Heart right ventricle (tissue), 16 donors: ENCODE measurements at regions not wholly inside any gene's neighbourhood (a gene's known extent, or its start where the extent isn't known, plus 50 kb on each side); places are given as distances from the start of the nearest gene placed in this dataset.
A peak's percentile ranks its signal among the peaks of the same experiment; 100 is the strongest.

Experiments
- ATAC-seq, 8 donors: fragments of 200-7000 bp; cut with Tn5 transposase; one replicate each; pipeline ENCODE4 v1.9.1; 2020; ENCODE audit warnings: mild to moderate bottlenecking in 8 of 8, moderate library complexity in 8 of 8, moderate number of reproducible peaks in 1 of 8
- DNase-seq, 2 donors: peaks; one replicate each; pipeline ENCODE4 v3.0.0-alpha.2; 2020
- H3K27ac ChIP-seq, 10 donors: fragments of 200-600 bp; sonication (generic) in 2 of 10; one replicate each; pipeline versions ENCODE4 v1.5.0 to v1.8.0; 2020 to 2022; ENCODE audit warnings: mild to moderate bottlenecking in 3 of 10
- H3K27me3 ChIP-seq, 7 donors: fragments of 200-600 bp; one replicate each; pipeline ENCODE4 v1.8.0; 2021 to 2022; ENCODE audit warnings: mild to moderate bottlenecking in 2 of 7
- H3K36me3 ChIP-seq, 9 donors: fragments of 200-600 bp; sonication (generic) in 1 of 9; one replicate each; pipeline versions ENCODE4 v1.5.0 to v1.8.0; 2020 to 2022; ENCODE audit warnings: mild to moderate bottlenecking in 2 of 9
- H3K4me1 ChIP-seq, 9 donors: fragments of 200-600 bp; sonication (generic) in 1 of 9; one replicate each; pipeline versions ENCODE4 v1.5.0 to v1.8.0; 2020 to 2022; ENCODE audit warnings: mild to moderate bottlenecking in 4 of 9
- H3K4me3 ChIP-seq, 10 donors: fragments of 200-600 bp; sonication (generic) in 2 of 10; one replicate each; pipeline versions ENCODE4 v1.5.0 to v1.8.0; 2020 to 2022; ENCODE audit warnings: mild to moderate bottlenecking in 7 of 10, moderate library complexity in 2 of 10
- H3K9me3 ChIP-seq, 11 donors: fragments of 200-600 bp in 10 of 11; sonication (generic) in 2 of 11; one replicate each; pipeline versions ENCODE4 v1.5.0 to v1.8.0; 2013 to 2022; ENCODE audit warnings: mild to moderate bottlenecking in 2 of 11, control low read depth in 1 of 11, moderate library complexity in 1 of 11
- WGBS, 2 donors: extraction: QIAGEN DNeasy Blood & Tissue Kit; methylation state at CpG; one replicate each; pipeline ENCODE4 v1.1.7; 2013; ENCODE audit warnings: inconsistent platforms in 1 of 2; 5-methylcytosine and 5-hydroxymethylcytosine counted together
- intact Hi-C, 10 donors: fragments of 100-400 bp; cut with DNase I; formaldehyde crosslinking; loops; one replicate each; pipeline versions ENCODE4 v1.11.1 to v1.14.2; 2022
- TF ChIP-seq, protein P1 (sequence below), 9 donors: fragments of 200-600 bp; sonication (generic) in 2 of 9; IDR thresholded peaks; one replicate each; pipeline versions ENCODE4 v1.5.0 to v1.8.0; 2021 to 2022; ENCODE audit warnings: antibody characterized with exemption in 9 of 9, mild to moderate bottlenecking in 5 of 9, moderate library complexity in 1 of 9
- donor health status: Arrhythmogenic right ventricular cardiomyopathy.
- donor health status: ischemic (EF 13 %, LVEDD 7.1; RV severe dilation, severe dysfunction).
- donor health status: healthy with polysubstance abuse.
- donor health status: DM: no; HTN: yes; CAD: no.
- donor health status: DM: no; HTN: no; CAD: no.
- donor health status: ischemic (EF 25% LVEDD 6.9; RV normal size, moderate dysfunction).
- donor health status: ischemic (EF 25% LVEDD 5.7; RV mildly dilated, moderate dysfunction).
- donor health status: healthy.
- donor health status: DM: yes; HTN: yes; CAD: no.
- donor health status: Ischemic cardiomyopathy.
- donor health status: ischemic (EF 35%, LVEDD 5.7; RV mildly dilated, moderate dysfunction).
- donor health status: nonischemic (EF 11% LVEDD 7.7; RV severe dilation, severe dysfunction).
- donor health status: DM: yes; HTN: yes; CAD: no.
- donor health status: PGD.
- donor health status: ischemic (EF 29% LVEDD 5.4; RV normal size, mild dysfunction).
- donor health status: nonischemic (EF 23%, LVEDD 6.1; RV moderate dilation, normal function).

DNA sequence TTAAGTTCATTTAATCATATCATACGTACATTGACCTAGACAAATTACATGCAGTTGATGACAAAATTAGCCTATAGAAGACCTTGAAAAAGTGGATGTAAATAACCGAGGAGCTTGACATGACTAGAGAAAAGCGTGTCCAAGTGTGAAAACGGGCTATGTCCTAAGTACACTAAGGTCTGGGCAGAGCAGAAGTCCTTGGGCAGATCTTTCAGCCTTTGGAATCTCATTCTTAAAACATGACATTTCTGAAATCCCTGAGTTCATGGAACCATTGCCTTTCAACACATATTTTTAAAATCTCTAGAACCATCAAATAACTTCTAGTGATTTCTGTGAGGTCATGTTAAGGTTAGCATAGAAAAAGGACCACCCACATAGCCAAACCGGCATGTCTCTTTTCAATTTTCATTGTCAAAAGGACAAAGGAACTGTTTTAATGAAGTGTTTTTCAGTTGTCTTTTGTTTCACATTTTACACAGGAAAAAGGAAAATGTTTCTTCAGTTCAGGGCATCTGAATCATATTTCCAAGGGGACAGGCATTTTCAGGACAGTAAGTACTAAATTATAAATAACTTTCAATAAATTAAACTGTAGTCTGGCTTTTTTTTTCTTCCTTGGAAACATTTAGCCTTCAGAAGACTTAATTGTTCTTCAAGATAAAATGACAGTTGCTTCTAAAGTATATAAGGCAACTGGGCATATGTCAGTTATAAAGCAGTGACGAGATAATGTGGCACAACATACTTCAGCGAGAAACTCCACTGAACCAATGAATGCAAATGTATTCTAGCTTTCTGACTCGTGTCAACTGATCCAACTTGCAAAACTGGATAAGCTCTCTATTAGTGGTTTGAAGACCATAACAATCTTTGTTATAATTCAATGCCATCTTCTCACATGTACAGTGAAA lies 416.8 kb downstream of the NFIB start:
- no peaks in the 10 kb centered on the region for H3K27me3 ChIP-seq
- no peaks in the 10 kb centered on the region for H3K36me3 ChIP-seq
- WGBS, 2 donors = 55 to 61% methylated on average over 8 of the region's 8 CpGs
- H3K4me3 ChIP-seq = no peak overlapping the region
- TF ChIP-seq, protein P1, sequence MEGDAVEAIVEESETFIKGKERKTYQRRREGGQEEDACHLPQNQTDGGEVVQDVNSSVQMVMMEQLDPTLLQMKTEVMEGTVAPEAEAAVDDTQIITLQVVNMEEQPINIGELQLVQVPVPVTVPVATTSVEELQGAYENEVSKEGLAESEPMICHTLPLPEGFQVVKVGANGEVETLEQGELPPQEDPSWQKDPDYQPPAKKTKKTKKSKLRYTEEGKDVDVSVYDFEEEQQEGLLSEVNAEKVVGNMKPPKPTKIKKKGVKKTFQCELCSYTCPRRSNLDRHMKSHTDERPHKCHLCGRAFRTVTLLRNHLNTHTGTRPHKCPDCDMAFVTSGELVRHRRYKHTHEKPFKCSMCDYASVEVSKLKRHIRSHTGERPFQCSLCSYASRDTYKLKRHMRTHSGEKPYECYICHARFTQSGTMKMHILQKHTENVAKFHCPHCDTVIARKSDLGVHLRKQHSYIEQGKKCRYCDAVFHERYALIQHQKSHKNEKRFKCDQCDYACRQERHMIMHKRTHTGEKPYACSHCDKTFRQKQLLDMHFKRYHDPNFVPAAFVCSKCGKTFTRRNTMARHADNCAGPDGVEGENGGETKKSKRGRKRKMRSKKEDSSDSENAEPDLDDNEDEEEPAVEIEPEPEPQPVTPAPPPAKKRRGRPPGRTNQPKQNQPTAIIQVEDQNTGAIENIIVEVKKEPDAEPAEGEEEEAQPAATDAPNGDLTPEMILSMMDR (IDR thresholded peaks at IDR 0.05) = no peak
- intact Hi-C loops = loop anchor here in 3 of 10 donors (5.0 to 10.0 kb wide), 6 partner anchors 112 to 458 kb away; partner anchors contain the start of gene NFIB (in 1 of the 3)
- H3K9me3 ChIP-seq = no peaks in the 10 kb centered on the region
- ATAC-seq (peak in 3 of 8 donors; percentile 46 to 65 (median 51)), DNase-seq (no peak)
- peaks cover 0 to 52% (median 41%) of the 10 kb centered on the region in 9 donors for H3K4me1 ChIP-seq
- H3K27ac ChIP-seq = peak overlapping the region; percentile 21 to 86 (median 54)

DNA sequence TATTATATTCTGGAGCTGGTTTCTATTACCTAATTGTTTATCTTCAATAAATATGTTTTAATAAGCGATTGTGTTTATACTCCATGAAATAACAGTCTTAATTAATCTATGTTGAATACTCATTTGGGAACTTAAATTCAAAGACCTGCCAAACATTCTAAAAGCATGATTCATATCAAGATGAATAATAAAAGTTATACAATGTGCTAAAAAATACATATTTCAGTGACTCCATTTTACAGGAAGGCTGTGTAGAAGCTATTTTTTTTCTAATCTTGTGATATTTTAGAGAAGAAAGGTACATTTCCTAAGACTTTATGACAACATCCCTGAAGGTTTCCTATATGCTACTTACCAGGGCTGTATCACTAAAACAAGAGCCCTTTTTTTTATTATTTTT lies 417.9 kb downstream of the NFIB start:
- 68% methylated on average over 1 of the region's 1 CpG for WGBS, 2 donors
- ATAC-seq = no peak
- Histone ChIP-seq H3K4me1 (peaks cover 0 to 49% (median 41%) of the 10 kb centered on the region in 9 donors), H3K27ac (peak overlapping the region in 5 of 10 donors; percentile 41 to 86 (median 59)), H3K9me3 (no peaks in the 10 kb centered on the region), H3K27me3 (no peaks in the 10 kb centered on the region), H3K4me3 (no peak overlapping the region), H3K36me3 (no peaks in the 10 kb centered on the region)
- TF ChIP-seq, protein P1 (IDR thresholded peaks at IDR 0.05) = no peak
- DNase-seq = no peak
- intact Hi-C loops = loop anchor here in 3 of 10 donors (5.0 to 10.0 kb wide), 6 partner anchors 111 to 459 kb away; partner anchors contain the start of gene NFIB (in 1 of the 3)

DNA sequence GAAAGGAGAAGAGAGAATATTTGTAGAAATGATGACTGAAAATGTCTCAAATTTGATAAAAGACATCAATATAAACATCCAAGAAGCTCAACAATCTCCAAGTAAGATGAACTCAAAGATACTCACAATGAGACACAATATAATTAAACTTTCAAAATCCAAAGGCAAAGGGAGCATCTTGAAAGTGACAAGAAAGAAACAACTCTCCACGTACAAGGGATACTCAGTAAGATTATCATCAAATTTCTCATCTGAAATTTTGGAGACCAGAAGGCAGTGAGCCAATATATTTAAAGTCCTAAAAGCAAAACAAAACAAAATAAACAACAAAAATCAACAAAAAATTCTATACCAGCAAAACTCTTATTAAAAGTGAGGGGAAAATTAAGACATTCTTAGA lies 428.7 kb downstream of the NFIB start:
- no peaks in the 10 kb centered on the region for H3K4me1 ChIP-seq
- H3K9me3 ChIP-seq = peaks cover 0 to 34% (median 7%) of the 10 kb centered on the region in 11 donors
- intact Hi-C loops = no loop called here
- no peaks in the 10 kb centered on the region for H3K27me3 ChIP-seq
- WGBS, 2 donors = 91 to 100% methylated on average over 1 of the region's 1 CpG
- no peak overlapping the region for H3K27ac ChIP-seq
- no peaks in the 10 kb centered on the region for H3K36me3 ChIP-seq
- no peak overlapping the region for H3K4me3 ChIP-seq
- ATAC-seq (no peak), DNase-seq (no peak)
- TF ChIP-seq, protein P1 (IDR thresholded peaks at IDR 0.05) = no peak

DNA sequence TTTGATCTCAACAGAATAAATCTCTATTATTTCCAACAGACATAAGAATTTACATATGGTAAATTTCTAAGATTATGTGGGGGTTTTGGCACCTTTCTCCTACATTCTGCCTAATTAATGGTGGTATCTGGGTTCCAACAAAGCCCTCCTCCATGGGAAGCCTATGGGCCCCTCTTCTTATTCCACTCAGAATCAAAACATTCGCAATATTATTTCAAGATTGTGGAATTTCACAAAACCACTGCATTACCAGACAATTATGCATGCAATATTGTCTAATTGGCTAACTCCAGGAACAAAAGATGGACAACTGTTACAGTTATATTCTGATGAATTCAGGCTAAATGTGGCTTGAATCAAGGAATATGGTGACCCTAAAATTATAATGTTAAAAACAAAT lies 434.0 kb downstream of the NFIB start:
- Histone ChIP-seq H3K4me3 (no peak overlapping the region), H3K27me3 (no peaks in the 10 kb centered on the region), H3K27ac (no peak overlapping the region), H3K36me3 (no peaks in the 10 kb centered on the region), H3K4me1 (peaks cover 0 to 6% (median 0%) of the 10 kb centered on the region in 9 donors), H3K9me3 (peaks cover 0 to 11% (median 3%) of the 10 kb centered on the region in 11 donors)
- ATAC-seq = no peak
- intact Hi-C loops = no loop called here
- no peak for DNase-seq
- TF ChIP-seq, protein P1 (IDR thresholded peaks at IDR 0.05) = no peak
- WGBS, 2 donors = 94 to 98% methylated on average over 1 of the region's 1 CpG
